Activated CD8-positive, alpha-beta memory T cell treated with anti-CD3 and anti-CD28 coated beads, Interleukin-2, amount 10 ng/mL, durations not matched to agents 7 days and 5 days (primary cell): ENCODE measurements at regions not wholly inside any gene's neighbourhood (a gene's known extent, or its start where the extent isn't known, plus 50 kb on each side); places are given as distances from the start of the nearest gene placed in this dataset.

Source experiments
- ATAC-seq: fragments of 150-1000 bp; cut with Tn5 transposase; one replicate; pipeline ENCODE4 v1.10.0; 2021; ENCODE audit warnings: moderate library complexity
- CTCF ChIA-PET: fragments of 350-600 bp; sonication (Branson Sonifier 250); formaldehyde crosslinking; loops from one replicate; lab custom pipeline; 2021; ENCODE audit warnings: antibody characterized with exemption; lab: Charles Lee
- DNase-seq: peaks from one replicate; pipeline ENCODE4 v3.0.0-alpha.2; 2020
- H3K27ac Mint-ChIP-seq: one replicate; pipeline ENCODE4 v1.8.0; 2021; ENCODE audit warnings: mild to moderate bottlenecking, mixed read lengths
- H3K27me3 Mint-ChIP-seq: one replicate; pipeline ENCODE4 v1.8.0; 2021; ENCODE audit warnings: mixed read lengths
- H3K36me3 Mint-ChIP-seq: one replicate; pipeline ENCODE4 v1.8.0; 2021; ENCODE audit warnings: mild to moderate bottlenecking, mixed read lengths
- H3K4me1 Mint-ChIP-seq: one replicate; pipeline ENCODE4 v1.8.0; 2021; ENCODE audit warnings: mixed read lengths
- H3K4me3 Mint-ChIP-seq: one replicate; pipeline ENCODE4 v1.8.0; 2021; ENCODE audit warnings: mild to moderate bottlenecking, moderate library complexity, mixed read lengths
- H3K9me3 Mint-ChIP-seq: one replicate; pipeline ENCODE4 v1.8.0; 2022; ENCODE audit warnings: low read depth, mixed read lengths

- no peak overlapping the region for H3K4me3 Mint-ChIP-seq
- no peaks in the 10 kb centered on the region for H3K9me3 Mint-ChIP-seq
- CTCF ChIA-PET, result no interaction called here
- DNase-seq (no peak), ATAC-seq (no peak)
- H3K27ac Mint-ChIP-seq, result no peak overlapping the region
- no peaks in the 10 kb centered on the region for H3K27me3 Mint-ChIP-seq
- no peaks in the 10 kb centered on the region for H3K4me1 Mint-ChIP-seq
- no peaks in the 10 kb centered on the region for H3K36me3 Mint-ChIP-seq
These were observed 1334.1 kb downstream of the EFNB2 start for GRCh38 chr13:105201351-105201750.

DNA sequence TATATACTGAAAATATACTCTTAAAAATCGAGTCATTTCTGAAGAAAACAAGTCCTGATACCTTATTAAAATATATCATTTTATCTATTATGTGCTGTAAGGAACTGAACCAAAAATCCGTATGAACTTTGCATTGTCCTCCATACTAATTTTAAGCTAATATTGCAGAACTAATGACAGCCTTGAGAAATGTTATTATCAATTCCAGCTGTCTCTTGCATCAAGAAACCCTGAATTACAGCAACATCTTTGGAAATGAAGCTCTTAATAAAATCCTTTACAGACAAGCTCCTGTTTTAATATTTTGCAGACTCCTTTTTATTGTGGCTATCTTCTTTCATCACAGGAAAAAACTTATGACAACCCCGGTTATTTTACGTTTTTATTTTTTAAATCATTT lies 1335.3 kb downstream of the EFNB2 start:
- no peaks in the 10 kb centered on the region for H3K9me3 Mint-ChIP-seq
- no peaks in the 10 kb centered on the region for H3K36me3 Mint-ChIP-seq
- no peak overlapping the region for H3K4me3 Mint-ChIP-seq
- no peak for DNase-seq
- ATAC-seq, result no peak
- no peak overlapping the region for H3K27ac Mint-ChIP-seq
- H3K4me1 Mint-ChIP-seq, result no peaks in the 10 kb centered on the region
- no peaks in the 10 kb centered on the region for H3K27me3 Mint-ChIP-seq
- CTCF ChIA-PET, result no interaction called here

GRCh38 chr13:105196052-105196451 lies 1339.4 kb downstream of the EFNB2 start:
- Mint-ChIP-seq H3K27me3 (no peaks in the 10 kb centered on the region), H3K36me3 (no peaks in the 10 kb centered on the region), H3K4me3 (no peak overlapping the region), H3K4me1 (no peaks in the 10 kb centered on the region), H3K27ac (no peak overlapping the region), H3K9me3 (no peaks in the 10 kb centered on the region)
- ATAC-seq, result no peak
- DNase-seq, result no peak
- CTCF ChIA-PET, result no interaction called here

DNA sequence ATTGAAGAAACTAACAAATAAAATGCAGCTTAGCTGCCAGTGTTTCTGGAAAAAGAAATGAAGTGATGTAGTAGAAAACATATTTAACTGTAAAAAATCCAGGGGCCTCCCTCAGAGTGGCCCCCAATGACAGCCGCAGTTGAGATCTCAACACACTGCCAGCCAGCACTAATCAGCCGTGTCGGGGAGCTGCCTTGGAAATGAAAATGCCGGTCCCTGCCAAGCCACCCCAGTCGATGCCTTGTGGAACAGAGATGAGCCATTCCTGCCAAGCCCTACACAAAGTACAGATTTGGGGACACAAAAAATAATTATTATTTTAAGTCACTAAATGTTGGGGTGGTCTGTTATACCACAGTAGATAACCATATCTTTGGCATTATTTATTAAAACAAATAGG lies 1342.4 kb downstream of the EFNB2 start:
- no peaks in the 10 kb centered on the region for H3K36me3 Mint-ChIP-seq
- no peak overlapping the region for H3K27ac Mint-ChIP-seq
- CTCF ChIA-PET, result no interaction called here
- H3K4me3 Mint-ChIP-seq, result no peak overlapping the region
- no peaks in the 10 kb centered on the region for H3K27me3 Mint-ChIP-seq
- no peaks in the 10 kb centered on the region for H3K9me3 Mint-ChIP-seq
- DNase-seq (no peak), ATAC-seq (no peak)
- no peaks in the 10 kb centered on the region for H3K4me1 Mint-ChIP-seq

DNA sequence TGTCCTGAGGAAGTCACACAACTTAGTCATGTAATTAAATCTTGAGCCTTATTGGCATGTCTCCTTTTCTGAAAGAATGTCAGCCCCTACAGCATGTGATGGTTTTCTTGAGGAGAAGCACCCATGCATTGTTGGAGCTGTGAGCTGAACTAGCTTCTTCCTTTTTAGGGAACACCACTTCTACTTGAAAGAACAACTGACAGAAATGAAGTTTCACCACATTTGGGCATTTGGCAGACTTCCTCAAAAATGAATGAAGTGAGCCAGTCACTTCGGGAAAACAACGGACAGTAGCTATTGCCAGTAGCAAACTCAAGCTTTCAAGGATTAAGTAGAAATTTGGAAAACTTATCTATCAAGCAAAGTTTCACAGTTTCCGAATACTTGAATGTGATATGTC lies 1351.3 kb downstream of the EFNB2 start:
- CTCF ChIA-PET, result no interaction called here
- no peaks in the 10 kb centered on the region for H3K9me3 Mint-ChIP-seq
- no peak overlapping the region for H3K27ac Mint-ChIP-seq

GRCh38 chr13:105177265-105177900 lies 1358.1 kb downstream of the EFNB2 start:
- Mint-ChIP-seq H3K4me1 (peaks cover 3% of the 10 kb centered on the region), H3K27ac (no peak overlapping the region), H3K4me3 (no peak overlapping the region), H3K9me3 (no peaks in the 10 kb centered on the region), H3K27me3 (no peaks in the 10 kb centered on the region), H3K36me3 (no peaks in the 10 kb centered on the region)
- DNase-seq (no peak), ATAC-seq (no peak)
- CTCF ChIA-PET, result no interaction called here

More for the DNA sequence above, 1351.3 kb downstream of the EFNB2 start:
- no peaks in the 10 kb centered on the region for H3K27me3 Mint-ChIP-seq
- ATAC-seq (no peak), DNase-seq (no peak)
- no peak overlapping the region for H3K4me3 Mint-ChIP-seq
- H3K4me1 Mint-ChIP-seq, result no peaks in the 10 kb centered on the region
- H3K36me3 Mint-ChIP-seq, result no peaks in the 10 kb centered on the region

GRCh38 chr13:105170438-105170837 lies 1365.0 kb downstream of the EFNB2 start:
- CTCF ChIA-PET, result no interaction called here
- ATAC-seq, result no peak
- Mint-ChIP-seq H3K27ac (no peak overlapping the region), H3K9me3 (no peaks in the 10 kb centered on the region), H3K27me3 (no peaks in the 10 kb centered on the region), H3K4me3 (no peak overlapping the region), H3K4me1 (no peaks in the 10 kb centered on the region), H3K36me3 (no peaks in the 10 kb centered on the region)
- no peak for DNase-seq

- no peak for ATAC-seq
- Mint-ChIP-seq H3K27me3 (no peaks in the 10 kb centered on the region), H3K27ac (no peak overlapping the region), H3K4me3 (no peak overlapping the region), H3K4me1 (no peaks in the 10 kb centered on the region), H3K36me3 (no peaks in the 10 kb centered on the region), H3K9me3 (no peaks in the 10 kb centered on the region)
- CTCF ChIA-PET, result no interaction called here
- no peak for DNase-seq
These were observed 1367.2 kb downstream of the EFNB2 start for GRCh38 chr13:105168295-105168694.

GRCh38 chr13:105167385-105167784 lies 1368.1 kb downstream of the EFNB2 start:
- CTCF ChIA-PET, result no interaction called here
- Mint-ChIP-seq H3K36me3 (no peaks in the 10 kb centered on the region), H3K4me3 (no peak overlapping the region)

DNA sequence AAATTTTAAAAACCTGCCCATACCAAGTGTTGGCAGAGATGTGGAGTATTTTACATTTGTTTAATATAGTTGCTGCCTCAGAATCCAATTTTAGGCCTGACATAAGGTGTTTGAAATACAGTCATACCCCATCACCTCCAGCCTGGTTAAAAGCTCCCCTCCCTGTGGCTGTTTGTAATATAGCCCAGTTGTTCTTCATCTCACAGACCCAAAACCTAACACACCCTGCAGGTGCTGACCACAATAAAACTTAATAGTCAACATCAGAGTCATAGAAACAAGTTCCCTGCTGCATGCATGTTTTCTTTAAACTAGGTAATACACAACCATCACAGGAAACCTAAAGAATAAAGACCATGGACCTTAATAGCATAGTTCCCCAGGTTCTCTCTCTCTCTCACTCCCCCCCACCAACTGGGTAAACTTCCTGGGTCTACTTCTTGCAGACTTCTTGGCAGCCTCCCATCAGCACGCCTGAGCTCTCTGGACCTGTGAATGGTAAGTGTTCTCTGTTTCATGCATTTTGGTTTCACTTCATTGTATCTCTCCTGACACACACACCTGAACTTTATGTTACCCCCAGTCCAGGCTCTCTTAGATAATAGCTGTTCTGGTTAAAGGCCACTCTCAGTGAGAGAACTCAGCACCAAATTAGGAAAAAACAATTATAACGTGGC lies 1369.9 kb downstream of the EFNB2 start:
- no peaks in the 10 kb centered on the region for H3K9me3 Mint-ChIP-seq
- H3K36me3 Mint-ChIP-seq, result no peaks in the 10 kb centered on the region
- H3K27me3 Mint-ChIP-seq, result no peaks in the 10 kb centered on the region
- H3K4me3 Mint-ChIP-seq, result no peak overlapping the region
- CTCF ChIA-PET, result no interaction called here
- H3K27ac Mint-ChIP-seq, result no peak overlapping the region
- no peak for ATAC-seq
- H3K4me1 Mint-ChIP-seq, result no peaks in the 10 kb centered on the region
- DNase-seq, result no peak

More at GRCh38 chr13:105167385-105167784, 1368.1 kb downstream of the EFNB2 start:
- Mint-ChIP-seq H3K27ac (no peak overlapping the region), H3K4me1 (no peaks in the 10 kb centered on the region), H3K9me3 (no peaks in the 10 kb centered on the region), H3K27me3 (no peaks in the 10 kb centered on the region)
- ATAC-seq (no peak), DNase-seq (no peak)

GRCh38 chr13:105159841-105160240 lies 1375.6 kb downstream of the EFNB2 start:
- H3K36me3 Mint-ChIP-seq, result no peaks in the 10 kb centered on the region
- DNase-seq (no peak), ATAC-seq (no peak)
- H3K4me1 Mint-ChIP-seq, result no peaks in the 10 kb centered on the region
- no peaks in the 10 kb centered on the region for H3K9me3 Mint-ChIP-seq
- H3K4me3 Mint-ChIP-seq, result no peak overlapping the region
- H3K27ac Mint-ChIP-seq, result no peak overlapping the region
- H3K27me3 Mint-ChIP-seq, result no peaks in the 10 kb centered on the region
- CTCF ChIA-PET, result no interaction called here

GRCh38 chr13:105153611-105154010 lies 1381.9 kb downstream of the EFNB2 start:
- H3K27me3 Mint-ChIP-seq, result no peaks in the 10 kb centered on the region
- H3K4me3 Mint-ChIP-seq, result no peak overlapping the region
- DNase-seq, result no peak
- CTCF ChIA-PET, result no interaction called here
- no peak for ATAC-seq
- no peaks in the 10 kb centered on the region for H3K9me3 Mint-ChIP-seq
- H3K36me3 Mint-ChIP-seq, result no peaks in the 10 kb centered on the region
- H3K27ac Mint-ChIP-seq, result no peak overlapping the region
- H3K4me1 Mint-ChIP-seq, result no peaks in the 10 kb centered on the region

GRCh38 chr13:105151639-105152038 lies 1383.8 kb downstream of the EFNB2 start:
- no peak overlapping the region for H3K27ac Mint-ChIP-seq
- H3K36me3 Mint-ChIP-seq, result no peaks in the 10 kb centered on the region
- ATAC-seq, result no peak
- no peaks in the 10 kb centered on the region for H3K9me3 Mint-ChIP-seq
- H3K4me1 Mint-ChIP-seq, result no peaks in the 10 kb centered on the region
- DNase-seq, result no peak
- no peaks in the 10 kb centered on the region for H3K27me3 Mint-ChIP-seq
- H3K4me3 Mint-ChIP-seq, result no peak overlapping the region
- CTCF ChIA-PET, result no interaction called here

DNA sequence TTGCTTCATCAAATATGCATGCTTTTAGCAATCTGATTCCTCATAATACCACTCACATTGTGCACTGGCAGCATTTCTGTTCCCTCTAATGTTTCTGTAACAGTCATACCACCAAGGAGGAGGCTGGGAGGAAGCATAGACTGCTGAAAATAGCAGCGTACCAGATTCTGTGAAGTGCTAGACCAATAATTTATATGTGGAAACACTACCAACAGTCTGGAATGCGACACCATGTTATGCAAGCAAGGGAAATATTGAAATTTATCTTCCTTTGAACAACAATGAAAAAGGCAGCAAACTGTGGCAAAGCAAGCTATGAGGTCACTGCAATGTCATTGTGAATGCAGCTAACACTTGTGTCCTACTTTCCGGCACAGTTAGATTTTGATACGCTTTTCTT lies 1388.0 kb downstream of the EFNB2 start:
- Mint-ChIP-seq H3K36me3 (no peaks in the 10 kb centered on the region), H3K27me3 (no peaks in the 10 kb centered on the region), H3K4me1 (no peaks in the 10 kb centered on the region), H3K27ac (no peak overlapping the region), H3K4me3 (no peak overlapping the region), H3K9me3 (no peaks in the 10 kb centered on the region)
- ATAC-seq (no peak), DNase-seq (no peak)
- CTCF ChIA-PET, result no interaction called here
